HL-60 (cell line): ENCODE measurements at regions not wholly inside any gene's neighbourhood (a gene's known extent, or its start where the extent isn't known, plus 50 kb on each side); places are given as distances from the start of the nearest gene placed in this dataset.

ENCODE experiments used
- GABPA ChIP-seq: IDR thresholded peaks from 2 replicates; pipeline ENCODE4 v1.6.1; 2012; ENCODE audit warnings: low read depth
- TF ChIP-seq, protein P1 (sequence below): IDR thresholded peaks from one replicate; pipeline ENCODE4 v1.5.1; 2011; ENCODE audit warnings: low read length, control low read depth, inconsistent platforms; ENCODE audit not compliant: insufficient read depth

DNA sequence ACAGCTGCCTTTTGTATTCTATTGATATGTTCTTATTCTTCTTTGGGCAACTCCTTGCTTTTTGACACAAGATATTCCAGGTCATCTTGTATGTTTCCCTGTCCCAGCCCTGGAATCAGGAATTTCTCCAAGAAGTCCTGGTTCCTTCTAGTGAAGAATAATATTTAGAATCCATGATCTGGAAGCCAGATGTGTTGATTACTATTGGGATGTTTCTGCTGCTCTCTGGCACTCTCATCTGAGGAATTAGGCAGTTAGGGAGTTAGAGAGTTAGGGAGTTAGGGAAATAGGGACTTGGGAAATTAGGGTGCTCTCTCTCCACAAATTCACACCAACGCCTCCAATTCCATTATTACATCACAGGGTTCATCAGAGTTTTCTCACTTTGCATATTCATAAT is 191.2 kb downstream of the ZNF330 start:
- TF ChIP-seq, protein P1, sequence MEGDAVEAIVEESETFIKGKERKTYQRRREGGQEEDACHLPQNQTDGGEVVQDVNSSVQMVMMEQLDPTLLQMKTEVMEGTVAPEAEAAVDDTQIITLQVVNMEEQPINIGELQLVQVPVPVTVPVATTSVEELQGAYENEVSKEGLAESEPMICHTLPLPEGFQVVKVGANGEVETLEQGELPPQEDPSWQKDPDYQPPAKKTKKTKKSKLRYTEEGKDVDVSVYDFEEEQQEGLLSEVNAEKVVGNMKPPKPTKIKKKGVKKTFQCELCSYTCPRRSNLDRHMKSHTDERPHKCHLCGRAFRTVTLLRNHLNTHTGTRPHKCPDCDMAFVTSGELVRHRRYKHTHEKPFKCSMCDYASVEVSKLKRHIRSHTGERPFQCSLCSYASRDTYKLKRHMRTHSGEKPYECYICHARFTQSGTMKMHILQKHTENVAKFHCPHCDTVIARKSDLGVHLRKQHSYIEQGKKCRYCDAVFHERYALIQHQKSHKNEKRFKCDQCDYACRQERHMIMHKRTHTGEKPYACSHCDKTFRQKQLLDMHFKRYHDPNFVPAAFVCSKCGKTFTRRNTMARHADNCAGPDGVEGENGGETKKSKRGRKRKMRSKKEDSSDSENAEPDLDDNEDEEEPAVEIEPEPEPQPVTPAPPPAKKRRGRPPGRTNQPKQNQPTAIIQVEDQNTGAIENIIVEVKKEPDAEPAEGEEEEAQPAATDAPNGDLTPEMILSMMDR, result no peak
- TF ChIP-seq GABPA, result no peak
